ENCODE measurements at regions not wholly inside any gene's neighbourhood (a gene's known extent, or its start where the extent isn't known, plus 50 kb on each side); places are given as distances from the start of the nearest gene placed in this dataset.

DNA sequence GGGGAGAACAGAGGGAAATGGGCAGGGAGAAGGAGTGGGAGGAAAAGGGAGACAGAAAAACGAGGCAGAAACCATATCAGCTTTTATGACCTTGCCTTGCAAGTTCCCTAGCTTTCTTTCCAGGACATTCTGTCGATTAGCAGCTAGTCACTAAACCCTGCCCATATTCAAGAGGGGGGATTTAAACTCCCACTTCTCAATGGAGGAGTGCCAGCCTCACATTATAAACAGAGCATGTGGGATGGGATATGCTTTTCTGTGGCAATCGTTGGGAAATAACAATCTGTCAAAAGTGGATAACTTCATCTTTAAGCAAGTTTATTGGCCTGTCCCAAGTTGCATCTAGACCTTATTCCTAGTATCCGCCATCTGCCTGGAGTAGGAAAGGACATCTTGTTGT lies 57.0 kb upstream of the TMEM170B start:
- DNase-seq (ENCODE audit: extremely low spot score), result no peak
- ChIA-PET POLR2A (no interaction called here), CTCF (interaction anchor here (1.3 to 3.1 kb wide), 5 partner anchors 8 to 336 kb away, joined by 3 to 17 read pairs (median 4); no protein-coding TSS in a partner anchor)
- no peak for TF ChIP-seq CTCF (IDR thresholded peaks at IDR 0.05; ENCODE audit: control extremely low read depth, extremely low read depth, low read depth, missing control alignments)

GRCh38 chr6:11479296-11479695 lies 58.3 kb upstream of the TMEM170B start:
- DNase-seq (ENCODE audit: extremely low spot score), result no peak
- ChIA-PET CTCF (interaction anchor here (1.4 to 3.1 kb wide), 6 partner anchors 9 to 66 kb away, joined by 3 to 17 read pairs (median 4); no protein-coding TSS in a partner anchor), POLR2A (no interaction called here)
- no peak for TF ChIP-seq CTCF (IDR thresholded peaks at IDR 0.05; ENCODE audit: control extremely low read depth, extremely low read depth, low read depth, missing control alignments)

- no peak for DNase-seq (ENCODE audit: extremely low spot score)
- ChIA-PET CTCF (interaction anchor here (1.4 to 3.1 kb wide), 3 partner anchors 13 to 18 kb away, joined by 3 to 17 read pairs (median 5); no protein-coding TSS in a partner anchor), POLR2A (no interaction called here)
- no peak for TF ChIP-seq CTCF (IDR thresholded peaks at IDR 0.05; ENCODE audit: control extremely low read depth, extremely low read depth, low read depth, missing control alignments)
Measured at GRCh38 chr6:11478586-11478985, 59.0 kb upstream of the TMEM170B start.

DNA sequence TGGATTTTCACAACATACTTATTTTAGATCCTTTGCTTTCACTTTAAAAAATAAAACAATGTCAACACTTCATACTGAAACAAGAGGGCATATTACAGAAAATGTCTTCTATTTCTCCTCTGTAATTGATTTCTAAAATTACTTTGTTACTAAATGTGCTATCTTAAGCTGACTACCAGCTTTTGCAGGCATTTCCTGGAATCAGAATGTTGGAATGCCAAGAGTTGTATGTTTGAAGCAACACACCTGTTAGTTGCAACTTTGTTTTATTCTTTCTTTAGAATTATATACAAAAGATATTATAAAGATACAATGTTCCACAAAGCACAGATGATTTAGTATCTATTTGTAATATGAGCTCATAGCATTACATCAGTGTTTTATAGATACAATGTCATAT lies 62.5 kb upstream of the TMEM170B start:
- ChIA-PET CTCF (interaction anchor here (1.0 to 2.5 kb wide), 4 partner anchors 10 to 22 kb away, joined by 3 to 9 read pairs (median 6); no protein-coding TSS in a partner anchor), POLR2A (no interaction called here)
- TF ChIP-seq CTCF (IDR thresholded peaks at IDR 0.05; ENCODE audit: control extremely low read depth, extremely low read depth, low read depth, missing control alignments), result no peak
- DNase-seq (ENCODE audit: extremely low spot score), result no peak

DNA sequence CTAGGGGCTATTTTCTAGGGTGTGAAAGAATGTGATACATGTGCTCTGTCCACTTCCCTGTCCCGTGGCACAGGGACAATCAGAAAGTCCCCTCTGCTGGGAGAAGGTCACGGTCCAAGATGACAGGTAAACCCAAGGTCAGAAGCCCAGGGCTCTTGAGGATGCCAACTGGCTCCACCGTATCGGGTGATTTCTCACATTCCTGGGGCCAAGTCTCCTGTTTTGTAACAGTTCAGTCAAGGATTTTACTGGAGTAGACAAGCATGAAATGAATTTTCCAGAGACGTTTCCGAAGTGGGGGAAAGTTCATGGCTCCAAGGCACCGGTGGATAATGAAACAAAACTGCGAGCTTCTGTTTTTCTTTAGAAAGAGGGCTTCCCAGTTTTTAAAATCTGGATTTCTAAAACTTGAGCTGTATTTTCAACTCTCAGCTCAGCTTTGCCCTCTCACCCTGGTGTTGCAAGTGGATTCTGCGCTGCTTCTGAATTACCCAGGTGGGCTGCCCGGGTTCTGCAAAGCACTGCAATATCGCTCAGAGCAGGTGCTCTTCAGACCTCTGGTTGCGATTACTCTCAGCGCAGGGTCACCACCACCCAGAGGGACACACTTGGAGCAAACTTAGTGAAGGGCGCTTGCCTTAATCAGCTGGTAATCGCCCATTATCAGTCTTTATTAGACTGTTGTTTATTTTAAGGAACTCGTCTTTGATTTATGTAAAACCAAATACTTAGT lies 64.4 kb upstream of the TMEM170B start:
- no peak for TF ChIP-seq CTCF (IDR thresholded peaks at IDR 0.05; ENCODE audit: control extremely low read depth, extremely low read depth, low read depth, missing control alignments)
- POLR2A ChIA-PET, result no interaction called here
- CTCF ChIA-PET, result interaction anchor here (2.5 kb wide), 1 partner anchor 12 kb away, joined by 9 read pairs; no protein-coding TSS in a partner anchor
- DNase-seq (ENCODE audit: extremely low spot score), result no peak

DNA sequence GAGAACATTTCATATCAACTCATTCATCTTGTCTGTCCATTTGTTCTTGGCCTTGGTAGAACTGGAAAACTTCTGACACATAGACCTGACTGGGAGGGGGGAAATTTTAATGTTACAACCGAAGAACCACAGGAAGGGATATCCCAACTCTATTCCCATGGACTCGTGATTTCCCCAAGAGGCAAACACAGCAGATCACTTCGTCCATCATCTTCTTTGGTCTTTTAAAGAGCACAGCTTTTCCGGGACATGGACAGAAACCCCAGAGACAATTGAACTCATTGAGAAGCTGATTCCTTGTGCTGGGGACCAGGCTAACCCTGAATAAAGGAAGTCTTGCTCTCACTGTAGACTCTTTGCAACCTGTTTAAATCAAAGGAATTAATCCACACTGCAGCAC lies 66.3 kb upstream of the TMEM170B start:
- POLR2A ChIA-PET, result no interaction called here
- CTCF ChIA-PET, result interaction anchor here (0.7 kb wide), 1 partner anchor 60 kb away, joined by 3 read pairs; no protein-coding TSS in a partner anchor
- TF ChIP-seq CTCF (IDR thresholded peaks at IDR 0.05; ENCODE audit: control extremely low read depth, extremely low read depth, low read depth, missing control alignments), result no peak
- no peak for DNase-seq (ENCODE audit: extremely low spot score)

All from GM10248 (cell line).